Activated CD4-positive, alpha-beta T cell treated with anti-CD3 and anti-CD28 coated beads, Interleukin-2, amount 50 U/mL, for 16 hours (primary cell): ENCODE measurements at regions not wholly inside any gene's neighbourhood (a gene's known extent, or its start where the extent isn't known, plus 50 kb on each side); places are given as distances from the start of the nearest gene placed in this dataset.
"Not testable (repeated sequence)": the region's sequence is repeated elsewhere in the genome, so short reads cannot be mapped to it uniquely, and the experiment has no call there.

Source experiments
- DNase-seq: peaks from one replicate; pipeline ENCODE4 v3.0.0-alpha.2; 2020

DNA sequence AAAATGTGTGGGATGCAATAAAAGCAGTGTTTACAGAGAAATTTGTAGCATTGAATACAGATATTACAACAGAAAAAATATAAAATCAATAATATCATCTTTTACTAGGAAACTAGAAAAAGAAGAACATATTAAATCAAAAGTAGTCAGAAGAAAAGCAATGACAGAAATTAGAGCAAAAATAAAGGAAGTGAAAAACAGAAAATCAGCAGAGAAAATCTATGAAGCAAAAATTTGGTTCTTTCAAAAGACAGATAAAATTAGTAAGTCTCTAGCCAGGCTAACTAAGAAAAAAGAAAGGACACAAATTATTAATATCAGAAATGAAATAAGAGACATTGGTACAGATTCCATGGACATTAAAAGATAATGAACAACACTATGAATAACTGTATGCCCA lies 212.0 kb upstream of the MGAT5 start:
- DNase-seq, result no peak

GRCh38 chr2:134043028-134043427 lies 210.8 kb upstream of the MGAT5 start:
- not testable (repeated sequence) for DNase-seq

GRCh38 chr2:134052173-134052572 lies 201.7 kb upstream of the MGAT5 start:
- DNase-seq, result no peak

DNA sequence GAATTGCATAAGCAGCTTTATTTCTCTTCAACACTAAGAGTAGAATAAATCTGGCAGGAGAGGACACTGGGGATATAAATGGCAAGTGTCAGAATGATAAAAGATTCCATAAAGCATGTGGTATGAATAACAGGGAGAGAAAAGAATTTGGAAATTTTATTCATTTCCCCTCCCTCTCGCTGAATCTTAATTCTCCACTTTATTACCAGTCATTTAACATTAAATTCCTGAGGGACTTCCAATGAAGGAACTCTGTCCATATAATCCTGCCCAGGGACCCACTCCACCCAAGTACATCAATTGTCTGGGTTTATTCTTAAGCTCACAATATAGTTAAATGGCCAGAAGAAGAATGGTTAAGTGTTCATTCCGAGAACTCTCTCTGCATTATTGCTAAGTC lies 197.7 kb upstream of the MGAT5 start:
- no peak for DNase-seq

GRCh38 chr2:134061066-134061465 lies 192.8 kb upstream of the MGAT5 start:
- not testable (repeated sequence) for DNase-seq

DNA sequence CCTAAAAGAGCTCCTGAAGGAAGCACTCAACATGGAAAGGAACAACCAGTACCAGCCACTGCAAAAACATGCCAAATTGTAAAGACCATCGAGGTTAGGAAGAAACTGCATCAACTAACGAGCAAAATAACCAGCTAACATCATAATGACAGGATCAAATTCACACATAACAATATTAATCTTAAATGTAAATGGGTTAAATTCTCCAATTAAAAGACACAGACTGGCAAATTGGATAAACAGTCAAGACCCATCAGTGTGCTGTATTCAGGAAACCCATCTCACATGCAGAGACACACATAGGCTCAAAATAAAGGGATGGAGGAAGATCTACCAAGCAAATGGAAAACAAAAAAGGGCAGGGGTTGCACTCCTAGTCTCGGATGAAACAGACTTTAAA lies 191.6 kb upstream of the MGAT5 start:
- not testable (repeated sequence) for DNase-seq

DNA sequence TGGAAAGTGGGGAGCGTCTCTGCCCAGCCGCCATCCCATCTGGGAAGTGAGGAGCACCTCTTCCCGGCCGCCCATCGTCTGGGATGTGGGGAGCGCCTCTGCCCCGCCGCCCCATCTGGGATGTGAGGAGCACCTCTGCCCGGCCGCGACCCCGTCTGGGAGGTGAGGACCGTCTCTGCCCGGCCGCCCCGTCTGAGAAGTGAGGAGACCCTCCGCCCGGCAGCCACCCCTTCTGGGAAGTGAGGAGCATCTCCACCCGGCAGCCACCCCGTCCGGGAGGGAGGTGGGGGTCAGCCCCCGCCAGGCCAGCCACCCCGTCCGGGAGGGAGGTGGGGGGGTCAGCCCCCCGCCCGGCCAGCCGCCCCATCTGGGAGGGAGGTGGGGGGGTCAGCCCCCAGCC lies 190.0 kb upstream of the MGAT5 start:
- DNase-seq, result not testable (repeated sequence)

DNA sequence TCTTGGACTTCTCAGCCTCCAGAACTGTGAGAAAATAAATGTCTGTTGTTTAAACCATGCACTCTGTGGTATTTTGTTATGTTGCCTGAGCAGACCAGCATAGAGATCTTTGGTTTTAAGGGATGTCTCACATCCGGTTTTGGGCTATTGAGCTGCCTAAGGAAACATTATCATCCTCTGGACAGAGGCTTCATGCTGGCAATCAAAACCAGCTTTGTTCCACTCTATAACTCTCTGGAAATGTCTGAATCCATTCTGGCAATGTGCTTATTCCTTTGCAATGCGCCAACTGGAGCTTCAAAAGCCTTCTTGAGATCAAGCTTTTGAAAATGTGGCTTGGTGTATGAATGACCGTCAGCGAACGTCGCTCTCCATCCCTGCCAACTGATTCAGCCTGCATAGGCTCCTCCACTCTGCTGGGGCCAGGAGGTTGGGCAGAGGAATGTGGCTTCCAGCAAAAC lies 183.6 kb upstream of the MGAT5 start:
- DNase-seq, result no peak

GRCh38 chr2:134072341-134072740 lies 181.5 kb upstream of the MGAT5 start:
- no peak for DNase-seq

- DNase-seq, result no peak
Measured at GRCh38 chr2:134073023-134073422, 180.8 kb upstream of the MGAT5 start.

GRCh38 chr2:134074619-134075018 lies 179.3 kb upstream of the MGAT5 start:
- DNase-seq, result no peak

DNA sequence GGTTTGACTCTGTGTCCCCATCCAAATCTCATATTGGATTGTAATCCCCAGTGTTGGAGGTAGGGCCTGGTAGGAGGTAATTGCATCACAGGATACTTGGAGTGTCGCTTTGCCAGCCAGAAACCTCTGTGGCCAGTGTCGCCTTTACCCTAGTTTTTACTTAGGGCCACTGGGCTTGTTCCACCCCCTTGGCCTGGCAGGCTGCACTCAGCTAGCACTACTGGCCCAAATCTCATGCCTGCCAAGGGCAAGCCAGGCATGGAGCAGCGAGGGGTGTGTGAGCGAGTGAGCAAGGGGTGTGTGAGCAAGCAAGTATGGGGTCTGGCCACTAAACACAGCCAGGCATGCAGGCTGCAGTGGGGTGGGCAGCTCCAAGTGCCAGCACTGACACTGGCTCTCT lies 178.7 kb upstream of the MGAT5 start:
- no peak for DNase-seq

DNA sequence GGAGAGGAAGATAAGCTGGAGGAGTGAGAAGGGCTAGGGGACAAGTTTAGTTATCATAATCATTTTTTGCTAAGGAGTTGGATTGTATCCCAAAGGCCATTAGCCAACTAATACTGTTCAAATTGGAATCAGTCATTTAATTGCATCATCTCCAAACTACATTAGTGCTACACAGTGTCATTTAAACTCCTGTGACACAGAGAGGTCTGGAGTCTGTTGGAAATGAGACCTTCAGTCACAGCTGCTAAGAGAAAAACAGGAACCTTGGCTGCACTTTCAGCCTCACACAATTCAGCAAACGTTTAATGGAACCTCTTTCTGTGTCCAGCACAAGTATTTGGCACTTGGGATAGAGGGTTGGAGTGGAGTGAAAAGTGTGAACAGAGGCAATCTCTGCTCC lies 175.5 kb upstream of the MGAT5 start:
- no peak for DNase-seq

- no peak for DNase-seq
Measured at GRCh38 chr2:134079373-134079772, 174.5 kb upstream of the MGAT5 start.

- no peak for DNase-seq
Measured at GRCh38 chr2:134080386-134081089, 173.3 kb upstream of the MGAT5 start.

GRCh38 chr2:134081238-134081938 lies 172.5 kb upstream of the MGAT5 start:
- no peak for DNase-seq

DNA sequence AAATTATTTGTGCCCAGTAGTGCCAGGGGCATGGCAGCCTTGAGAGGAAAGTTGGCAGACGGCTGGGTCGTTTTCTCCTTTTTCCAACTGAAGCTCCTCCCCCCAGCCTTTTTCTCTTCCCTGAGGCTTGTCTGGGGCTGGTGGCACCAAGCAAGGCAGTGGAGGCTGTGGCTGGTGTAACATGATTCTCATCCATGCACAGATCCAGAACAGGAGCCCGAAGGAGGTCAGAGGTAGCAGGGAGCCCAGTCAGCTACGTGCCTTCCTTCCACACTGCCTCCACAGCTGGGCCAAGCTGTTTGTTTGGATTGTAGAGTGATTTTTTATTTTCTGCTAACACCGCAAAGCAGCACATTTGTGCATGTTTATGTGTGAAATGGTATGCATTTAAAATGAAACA lies 170.3 kb upstream of the MGAT5 start:
- no peak for DNase-seq

DNA sequence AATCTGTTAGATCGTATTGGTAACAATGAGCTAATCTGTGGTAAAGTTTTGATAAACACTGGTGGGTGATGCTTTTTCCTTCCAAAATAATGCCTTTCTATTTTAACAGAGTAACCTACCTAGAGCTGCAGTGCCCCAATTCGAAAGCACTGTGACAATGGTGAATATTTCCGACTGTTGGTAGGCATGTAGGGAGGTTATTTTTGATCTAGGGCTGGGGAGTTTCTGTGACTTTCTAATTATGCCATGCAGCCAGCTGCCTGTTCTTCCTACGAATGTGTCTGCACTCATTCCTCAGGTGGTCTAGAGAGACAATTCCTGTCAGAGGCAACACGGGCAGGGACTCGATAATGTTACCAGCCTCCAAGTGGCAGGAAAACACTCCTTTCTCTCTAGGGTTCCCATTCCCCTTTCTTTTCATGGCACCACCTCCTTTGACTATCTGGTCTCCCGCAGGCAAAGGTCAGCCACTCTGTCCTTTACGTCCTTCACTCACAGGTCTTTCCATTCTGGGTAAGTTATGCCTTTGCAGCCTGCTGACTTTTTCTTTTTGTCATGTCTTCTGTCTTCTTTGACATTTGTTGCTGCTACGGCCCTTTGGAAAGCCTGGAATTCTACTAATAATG lies 167.2 kb upstream of the MGAT5 start:
- DNase-seq, result no peak

DNA sequence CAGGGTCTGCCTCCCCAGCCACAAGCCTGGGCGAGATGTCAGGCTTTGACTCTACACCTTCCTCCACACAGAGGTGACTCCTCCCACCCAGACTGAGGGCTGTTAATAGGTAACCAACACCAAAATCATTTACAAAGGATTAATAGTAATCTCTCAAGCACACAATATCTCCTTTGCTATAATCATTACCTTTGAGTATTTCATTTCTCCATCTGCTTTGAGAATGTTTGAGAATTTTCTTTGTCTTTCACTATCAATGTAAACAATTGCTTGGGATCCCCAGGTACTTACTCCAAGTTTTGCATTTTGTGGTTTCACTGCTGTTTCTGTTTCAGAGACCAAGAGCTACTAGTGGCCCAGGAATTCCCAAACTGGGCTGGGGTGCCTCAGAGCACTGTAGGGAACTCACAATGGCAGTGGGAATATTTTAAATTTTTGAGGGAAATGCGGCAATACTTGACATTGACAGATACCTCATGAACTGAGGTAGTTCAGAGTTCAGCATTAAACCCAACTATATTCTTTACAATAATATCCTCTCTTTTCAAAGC lies 166.4 kb upstream of the MGAT5 start:
- DNase-seq, result no peak

- no peak for DNase-seq
Measured at GRCh38 chr2:134089454-134089853, 164.4 kb upstream of the MGAT5 start.

- no peak for DNase-seq
Measured at GRCh38 chr2:134097740-134098139, 156.1 kb upstream of the MGAT5 start.

GRCh38 chr2:134098321-134098720 lies 155.6 kb upstream of the MGAT5 start:
- DNase-seq, result no peak

DNA sequence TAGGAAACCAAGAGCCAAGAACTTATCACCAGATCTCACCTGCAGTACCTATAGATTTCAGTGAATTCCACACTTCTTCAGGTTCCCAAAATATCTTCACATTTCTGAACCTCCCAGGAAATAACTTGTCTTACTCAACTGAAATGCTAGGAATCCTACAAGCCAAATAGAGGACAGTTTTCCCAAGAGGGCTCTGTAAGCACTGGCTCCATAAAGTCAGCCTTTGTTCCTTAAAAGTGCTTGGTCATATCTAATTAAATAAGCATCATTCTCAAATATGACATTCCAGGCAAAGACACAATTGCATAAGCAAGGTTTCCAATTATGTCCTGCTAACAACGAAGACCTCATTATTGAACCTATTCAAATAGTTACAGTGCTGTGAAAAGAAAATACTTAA lies 154.6 kb upstream of the MGAT5 start:
- DNase-seq, result no peak

DNA sequence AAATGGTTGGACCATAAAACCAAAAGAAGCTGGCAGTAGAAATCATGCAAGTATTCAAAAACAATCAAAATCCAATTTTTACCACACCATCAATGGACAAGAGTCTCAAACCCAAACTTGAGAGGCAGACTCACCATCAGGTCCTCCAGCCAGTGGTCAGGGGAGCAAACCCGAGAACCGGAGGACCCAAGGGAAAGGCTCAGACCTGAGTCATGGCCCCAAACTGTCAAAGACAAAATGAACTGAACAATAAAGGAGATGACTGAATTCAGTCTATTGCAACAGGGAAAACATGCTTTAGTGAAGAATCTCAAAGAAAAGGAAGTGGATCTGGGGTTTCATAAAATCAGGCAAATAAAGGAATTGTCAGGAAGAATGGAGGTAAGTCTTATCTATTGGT lies 150.7 kb upstream of the MGAT5 start:
- DNase-seq, result no peak
